ENCODE measurements at regions not wholly inside any gene's neighbourhood (a gene's known extent, or its start where the extent isn't known, plus 50 kb on each side); places are given as distances from the start of the nearest gene placed in this dataset.

- DNase-seq (ENCODE audit: low read depth), result no peak
Observed at GRCh38 chr2:22734373-22735045, 650.5 kb upstream of the KLHL29 start.

GRCh38 chr2:22737144-22737543 is 647.8 kb upstream of the KLHL29 start:
- no peak for DNase-seq (ENCODE audit: low read depth)

GRCh38 chr2:22741216-22741615 is 643.8 kb upstream of the KLHL29 start:
- no peak for DNase-seq (ENCODE audit: low read depth)

- no peak for DNase-seq (ENCODE audit: low read depth)
Observed at GRCh38 chr2:22748909-22749308, 636.1 kb upstream of the KLHL29 start.

- DNase-seq (ENCODE audit: low read depth), result no peak
Observed at GRCh38 chr2:22753476-22753875, 631.5 kb upstream of the KLHL29 start.

GRCh38 chr2:22756276-22757043 is 628.5 kb upstream of the KLHL29 start:
- DNase-seq (ENCODE audit: low read depth), result no peak

GRCh38 chr2:22769497-22769896 is 615.5 kb upstream of the KLHL29 start:
- no peak for DNase-seq (ENCODE audit: low read depth)

- DNase-seq (ENCODE audit: low read depth), result no peak
Observed at GRCh38 chr2:22784566-22784965, 600.4 kb upstream of the KLHL29 start.

- no peak for DNase-seq (ENCODE audit: low read depth)
Observed at GRCh38 chr2:22786817-22787216, 598.2 kb upstream of the KLHL29 start.

- no peak for DNase-seq (ENCODE audit: low read depth)
Observed at GRCh38 chr2:22787745-22788144, 597.2 kb upstream of the KLHL29 start.

- no peak for DNase-seq (ENCODE audit: low read depth)
Observed at GRCh38 chr2:22788749-22789327, 596.1 kb upstream of the KLHL29 start.

- no peak for DNase-seq (ENCODE audit: low read depth)
Observed at GRCh38 chr2:22795287-22795866, 589.6 kb upstream of the KLHL29 start.

GRCh38 chr2:22798386-22798785 is 586.6 kb upstream of the KLHL29 start:
- DNase-seq (ENCODE audit: low read depth), result no peak

- DNase-seq (ENCODE audit: low read depth), result no peak
Observed at GRCh38 chr2:22800412-22800811, 584.6 kb upstream of the KLHL29 start.

- DNase-seq (ENCODE audit: low read depth), result no peak
Observed at GRCh38 chr2:22801071-22801470, 583.9 kb upstream of the KLHL29 start.

GRCh38 chr2:22801970-22802369 is 583.0 kb upstream of the KLHL29 start:
- DNase-seq (ENCODE audit: low read depth), result no peak

GRCh38 chr2:22807872-22808271 is 577.1 kb upstream of the KLHL29 start:
- DNase-seq (ENCODE audit: low read depth), result no peak

GRCh38 chr2:22810602-22811001 is 574.4 kb upstream of the KLHL29 start:
- no peak for DNase-seq (ENCODE audit: low read depth)

GRCh38 chr2:22812065-22812680 is 572.8 kb upstream of the KLHL29 start:
- DNase-seq (ENCODE audit: low read depth), result no peak

- DNase-seq (ENCODE audit: low read depth), result no peak
Observed at GRCh38 chr2:22817197-22817596, 567.8 kb upstream of the KLHL29 start.

- no peak for DNase-seq (ENCODE audit: low read depth)
Observed at GRCh38 chr2:22821458-22821857, 563.5 kb upstream of the KLHL29 start.

GRCh38 chr2:22822835-22823234 is 562.1 kb upstream of the KLHL29 start:
- DNase-seq (ENCODE audit: low read depth), result no peak

- DNase-seq (ENCODE audit: low read depth), result no peak
Observed at GRCh38 chr2:22824618-22825017, 560.4 kb upstream of the KLHL29 start.

Data from non-pigmented ciliary epithelial cell (primary cell).